ENCODE measurements at regions not wholly inside any gene's neighbourhood (a gene's known extent, or its start where the extent isn't known, plus 50 kb on each side); places are given as distances from the start of the nearest gene placed in this dataset.

DNA sequence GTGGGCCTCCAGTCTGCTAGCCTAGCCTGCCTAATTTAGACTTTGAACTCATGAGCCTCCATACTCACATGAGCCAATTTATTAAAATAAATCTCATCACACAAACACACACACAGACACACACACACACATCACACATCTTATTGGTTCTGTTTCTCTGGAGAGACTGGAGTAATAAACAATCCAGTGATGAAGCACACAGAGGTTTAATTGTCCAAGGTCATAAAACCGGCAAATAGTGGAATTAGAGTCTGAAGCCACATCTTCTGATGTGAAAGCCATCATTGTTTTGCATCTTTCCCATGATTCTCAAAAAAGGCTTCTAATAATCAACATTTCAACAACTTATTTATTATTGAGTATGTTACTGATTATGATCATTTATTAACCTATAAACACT lies 249.4 kb upstream of the KCNH8 start:
- TF ChIP-seq, protein P1, sequence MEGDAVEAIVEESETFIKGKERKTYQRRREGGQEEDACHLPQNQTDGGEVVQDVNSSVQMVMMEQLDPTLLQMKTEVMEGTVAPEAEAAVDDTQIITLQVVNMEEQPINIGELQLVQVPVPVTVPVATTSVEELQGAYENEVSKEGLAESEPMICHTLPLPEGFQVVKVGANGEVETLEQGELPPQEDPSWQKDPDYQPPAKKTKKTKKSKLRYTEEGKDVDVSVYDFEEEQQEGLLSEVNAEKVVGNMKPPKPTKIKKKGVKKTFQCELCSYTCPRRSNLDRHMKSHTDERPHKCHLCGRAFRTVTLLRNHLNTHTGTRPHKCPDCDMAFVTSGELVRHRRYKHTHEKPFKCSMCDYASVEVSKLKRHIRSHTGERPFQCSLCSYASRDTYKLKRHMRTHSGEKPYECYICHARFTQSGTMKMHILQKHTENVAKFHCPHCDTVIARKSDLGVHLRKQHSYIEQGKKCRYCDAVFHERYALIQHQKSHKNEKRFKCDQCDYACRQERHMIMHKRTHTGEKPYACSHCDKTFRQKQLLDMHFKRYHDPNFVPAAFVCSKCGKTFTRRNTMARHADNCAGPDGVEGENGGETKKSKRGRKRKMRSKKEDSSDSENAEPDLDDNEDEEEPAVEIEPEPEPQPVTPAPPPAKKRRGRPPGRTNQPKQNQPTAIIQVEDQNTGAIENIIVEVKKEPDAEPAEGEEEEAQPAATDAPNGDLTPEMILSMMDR (IDR thresholded peaks at IDR 0.05) = no peak
- TF ChIP-seq POLR2A (IDR thresholded peaks at IDR 0.05) = no peak
